Calu3 (cell line): ENCODE measurements at regions not wholly inside any gene's neighbourhood (a gene's known extent, or its start where the extent isn't known, plus 50 kb on each side); places are given as distances from the start of the nearest gene placed in this dataset.
"Not testable (repeated sequence)": the region's sequence is repeated elsewhere in the genome, so short reads cannot be mapped to it uniquely, and the experiment has no call there.

Experiments used
- BruUV-seq: library from RNA; stranded (reverse); fragments of 400-500 nt; replicated peaks from 2 replicates; lab custom pipeline; 2021; lab: Mats Ljungman, UMichigan
- CTCF ChIA-PET: fragments of 300-600 bp; sonication (Branson Sonifier 250); formaldehyde crosslinking; loops from one replicate; lab custom pipeline; 2022; ENCODE audit warnings: antibody characterized with exemption; lab: Charles Lee
- DNase-seq: peaks from one replicate; pipeline ENCODE4 v3.0.0; 2022
- H3K27ac Mint-ChIP-seq: one replicate; pipeline ENCODE4 v1.8.0; 2022; ENCODE audit warnings: mixed read lengths; ENCODE audit not compliant: unreplicated experiment
- H3K27me3 Mint-ChIP-seq: one replicate; pipeline ENCODE4 v1.8.0; 2022; ENCODE audit warnings: mixed read lengths; ENCODE audit not compliant: unreplicated experiment
- H3K36me3 Mint-ChIP-seq: one replicate; pipeline ENCODE4 v1.8.0; 2022; ENCODE audit warnings: mild to moderate bottlenecking, moderate library complexity, mixed read lengths; ENCODE audit not compliant: insufficient read depth, unreplicated experiment
- H3K4me1 Mint-ChIP-seq: one replicate; pipeline ENCODE4 v1.8.0; 2022; ENCODE audit warnings: mild to moderate bottlenecking, low read depth, mixed read lengths; ENCODE audit not compliant: unreplicated experiment
- H3K4me3 Mint-ChIP-seq: one replicate; pipeline ENCODE4 v1.8.0; 2022; ENCODE audit warnings: mild to moderate bottlenecking, low read depth, moderate library complexity, mixed read lengths; ENCODE audit not compliant: unreplicated experiment
- H3K9me3 Mint-ChIP-seq: one replicate; pipeline ENCODE4 v1.8.0; 2022; ENCODE audit warnings: low read depth, mixed read lengths; ENCODE audit not compliant: unreplicated experiment
- intact Hi-C: fragments of 100-400 bp; cut with micrococcal nuclease; formaldehyde crosslinking; loops from one replicate; pipeline ENCODE4 v1.10.0; 2022; ENCODE audit not compliant: unreplicated experiment
- TF ChIP-seq, protein P1 (sequence below): fragments of 200-600 bp; IDR thresholded peaks from one replicate; pipeline ENCODE4 v1.8.0; 2022; ENCODE audit warnings: antibody characterized with exemption; ENCODE audit not compliant: unreplicated experiment

DNA sequence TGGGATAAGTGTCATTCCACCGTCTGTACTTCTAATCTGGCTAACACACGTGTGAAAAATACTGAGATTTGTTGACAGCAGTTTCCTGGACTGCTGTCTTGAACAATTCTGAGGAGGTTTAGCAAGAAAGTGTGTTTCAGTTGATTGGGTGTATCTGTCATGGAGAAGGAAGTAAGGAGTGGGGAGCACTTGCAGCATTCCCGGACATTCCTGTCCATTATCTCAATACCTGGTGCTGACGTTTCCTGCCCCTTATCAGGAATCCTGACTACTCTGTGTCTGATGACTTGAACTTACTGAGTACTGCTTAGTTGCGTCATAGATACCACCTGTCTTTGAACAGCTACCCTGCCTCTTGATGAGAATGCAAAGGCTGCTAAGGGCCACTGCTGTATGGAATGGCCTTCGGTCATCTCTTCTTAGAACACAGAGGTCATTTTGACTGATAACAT lies 72.0 kb upstream of the VKORC1L1 start:
- Mint-ChIP-seq H3K27ac (no peak overlapping the region), H3K4me3 (no peak overlapping the region), H3K36me3 (no peaks in the 10 kb centered on the region), H3K27me3 (no peaks in the 10 kb centered on the region), H3K9me3 (no peaks in the 10 kb centered on the region), H3K4me1 (no peaks in the 10 kb centered on the region)
- intact Hi-C loops, result no loop called here
- CTCF ChIA-PET, result interaction anchor here (0.7 kb wide), 1 partner anchor 648 kb away, joined by 3 read pairs; no protein-coding TSS in a partner anchor
- no TSS peak for BruUV-seq
- TF ChIP-seq, protein P1, sequence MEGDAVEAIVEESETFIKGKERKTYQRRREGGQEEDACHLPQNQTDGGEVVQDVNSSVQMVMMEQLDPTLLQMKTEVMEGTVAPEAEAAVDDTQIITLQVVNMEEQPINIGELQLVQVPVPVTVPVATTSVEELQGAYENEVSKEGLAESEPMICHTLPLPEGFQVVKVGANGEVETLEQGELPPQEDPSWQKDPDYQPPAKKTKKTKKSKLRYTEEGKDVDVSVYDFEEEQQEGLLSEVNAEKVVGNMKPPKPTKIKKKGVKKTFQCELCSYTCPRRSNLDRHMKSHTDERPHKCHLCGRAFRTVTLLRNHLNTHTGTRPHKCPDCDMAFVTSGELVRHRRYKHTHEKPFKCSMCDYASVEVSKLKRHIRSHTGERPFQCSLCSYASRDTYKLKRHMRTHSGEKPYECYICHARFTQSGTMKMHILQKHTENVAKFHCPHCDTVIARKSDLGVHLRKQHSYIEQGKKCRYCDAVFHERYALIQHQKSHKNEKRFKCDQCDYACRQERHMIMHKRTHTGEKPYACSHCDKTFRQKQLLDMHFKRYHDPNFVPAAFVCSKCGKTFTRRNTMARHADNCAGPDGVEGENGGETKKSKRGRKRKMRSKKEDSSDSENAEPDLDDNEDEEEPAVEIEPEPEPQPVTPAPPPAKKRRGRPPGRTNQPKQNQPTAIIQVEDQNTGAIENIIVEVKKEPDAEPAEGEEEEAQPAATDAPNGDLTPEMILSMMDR, result no peak
- no peak for DNase-seq

DNA sequence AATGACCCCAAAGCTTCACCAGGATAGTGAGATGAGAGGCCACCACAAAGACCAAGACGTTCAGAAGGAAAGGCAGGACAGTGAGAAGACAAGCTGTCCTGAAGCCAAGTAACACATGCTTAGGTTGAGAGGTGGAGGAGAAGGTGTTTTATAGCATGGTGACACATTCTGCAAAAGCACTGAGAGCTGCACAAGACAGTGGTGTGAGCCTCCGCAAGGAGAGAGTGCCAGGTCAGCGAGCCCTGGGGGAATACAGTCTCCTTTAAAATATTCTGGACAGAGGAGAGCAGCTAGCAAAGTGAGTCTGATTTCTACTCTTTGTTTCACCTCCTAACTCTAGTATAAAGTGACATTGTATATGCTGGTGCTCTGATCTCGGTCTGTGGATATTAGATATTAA lies 68.0 kb upstream of the VKORC1L1 start:
- CTCF ChIA-PET, result no interaction called here
- no peak overlapping the region for H3K4me3 Mint-ChIP-seq
- no peaks in the 10 kb centered on the region for H3K36me3 Mint-ChIP-seq
- intact Hi-C loops, result no loop called here
- no TSS peak for BruUV-seq
- no peaks in the 10 kb centered on the region for H3K27me3 Mint-ChIP-seq
- DNase-seq, result no peak
- H3K9me3 Mint-ChIP-seq, result no peaks in the 10 kb centered on the region
- no peaks in the 10 kb centered on the region for H3K4me1 Mint-ChIP-seq
- TF ChIP-seq, protein P1, result no peak
- H3K27ac Mint-ChIP-seq, result no peak overlapping the region

DNA sequence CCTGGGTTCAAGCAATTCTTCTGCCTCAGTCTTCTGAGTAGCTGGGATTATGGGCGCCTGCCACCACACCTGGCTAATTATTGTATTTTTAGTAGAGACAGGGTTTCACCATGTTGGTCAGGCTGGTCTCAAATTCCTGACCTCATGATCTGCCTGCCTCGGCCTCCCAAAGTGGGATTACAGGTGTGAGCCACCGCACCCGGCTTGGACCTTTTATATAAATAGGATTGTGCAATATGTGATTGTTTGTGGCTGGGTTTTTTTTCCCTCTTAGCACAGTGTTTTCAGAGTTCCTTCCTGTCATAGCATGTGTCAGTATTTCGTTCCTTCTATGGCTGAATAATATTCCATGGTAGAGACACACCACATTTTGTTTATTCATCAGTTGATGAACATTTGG lies 65.8 kb upstream of the VKORC1L1 start:
- H3K36me3 Mint-ChIP-seq, H3K27me3 Mint-ChIP-seq, H3K4me1 Mint-ChIP-seq, CTCF ChIA-PET, H3K9me3 Mint-ChIP-seq, BruUV-seq, DNase-seq, intact Hi-C loops, H3K27ac Mint-ChIP-seq, H3K4me3 Mint-ChIP-seq: not testable (repeated sequence)

DNA sequence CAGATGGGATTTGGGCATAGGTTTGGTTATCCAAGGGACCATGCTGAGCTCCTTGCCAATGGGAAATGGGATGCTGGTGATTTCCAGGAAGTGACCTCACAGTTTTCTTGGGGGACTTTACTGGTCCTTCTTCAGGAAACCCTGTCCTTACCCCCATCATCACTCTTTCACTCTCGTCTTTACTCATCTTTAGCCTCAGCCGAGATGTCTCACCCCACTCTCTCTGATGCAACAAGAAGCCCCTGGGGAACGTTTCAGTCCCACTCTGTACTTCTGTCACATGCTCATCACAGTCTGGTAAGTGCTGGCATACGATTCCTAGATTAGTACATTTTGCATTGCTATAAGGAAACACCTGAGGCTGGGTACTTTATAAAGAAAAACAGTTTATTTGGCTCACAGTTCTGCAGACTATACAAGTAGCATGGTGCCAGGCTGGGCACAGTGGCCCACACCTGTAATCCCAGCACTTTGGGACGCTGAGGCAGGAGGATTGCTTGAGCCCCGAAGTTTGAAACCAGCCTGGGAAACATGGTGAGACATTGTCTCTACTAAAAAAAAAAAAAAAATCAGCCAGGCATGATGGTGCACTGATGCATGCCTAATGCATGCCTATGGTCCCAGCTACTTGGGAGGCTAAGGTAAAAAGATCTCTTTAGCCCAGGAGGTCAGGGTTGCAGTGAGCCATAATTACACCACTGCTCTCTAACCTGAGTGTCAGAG lies 63.5 kb upstream of the VKORC1L1 start:
- no peak overlapping the region for H3K27ac Mint-ChIP-seq
- no peak for DNase-seq
- no peak overlapping the region for H3K4me3 Mint-ChIP-seq
- H3K27me3 Mint-ChIP-seq, result no peaks in the 10 kb centered on the region
- no peaks in the 10 kb centered on the region for H3K36me3 Mint-ChIP-seq
- no TSS peak for BruUV-seq
- H3K9me3 Mint-ChIP-seq, result no peaks in the 10 kb centered on the region
- no peaks in the 10 kb centered on the region for H3K4me1 Mint-ChIP-seq
- TF ChIP-seq, protein P1, result no peak
- CTCF ChIA-PET, result no interaction called here
- intact Hi-C loops, result no loop called here

DNA sequence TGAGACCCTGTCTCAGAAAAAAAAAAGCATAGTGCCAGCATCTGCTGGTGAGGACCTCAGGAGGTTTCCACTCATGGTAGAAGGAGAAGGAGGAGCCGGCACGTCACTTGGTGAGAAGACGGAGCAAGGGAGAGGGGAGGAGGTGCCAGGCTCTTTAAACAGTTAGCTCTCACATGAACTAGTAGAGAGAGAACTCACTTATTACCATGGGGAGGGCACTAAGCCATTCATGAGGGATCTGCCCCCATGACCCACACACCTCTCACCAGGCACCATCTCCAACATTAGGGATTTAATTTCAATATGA lies 62.9 kb upstream of the VKORC1L1 start:
- H3K27me3 Mint-ChIP-seq, result no peaks in the 10 kb centered on the region
- H3K4me3 Mint-ChIP-seq, result no peak overlapping the region
- no peak for DNase-seq
- intact Hi-C loops, result no loop called here
- H3K36me3 Mint-ChIP-seq, result no peaks in the 10 kb centered on the region
- no TSS peak for BruUV-seq
- H3K27ac Mint-ChIP-seq, result no peak overlapping the region
- H3K9me3 Mint-ChIP-seq, result no peaks in the 10 kb centered on the region
- CTCF ChIA-PET, result no interaction called here
- TF ChIP-seq, protein P1, result no peak
- H3K4me1 Mint-ChIP-seq, result no peaks in the 10 kb centered on the region
